ENCODE measurements at regions not wholly inside any gene's neighbourhood (a gene's known extent, or its start where the extent isn't known, plus 50 kb on each side); places are given as distances from the start of the nearest gene placed in this dataset.

GRCh38 chr11:90601261-90601660 is 378.4 kb upstream of the CHORDC1 start:
- Histone ChIP-seq H2BK15ac (ENCODE audit: low read depth, low read length) (no peak overlapping the region), H4K8ac (ENCODE audit: low read depth in 2 of 2, low read length in 2 of 2) (no peak overlapping the region), H2AK5ac (ENCODE audit: low read depth, low read length) (no peak overlapping the region), H2BK120ac (ENCODE audit: low read depth, low read length) (no peak overlapping the region), H3K9me1 (ENCODE audit: insufficient read depth, low read length) (no peaks in the 10 kb centered on the region), H4K20me1 (ENCODE audit: insufficient read depth, low read length) (no peaks in the 10 kb centered on the region), H3K79me1 (ENCODE audit: low read depth in 1 of 2, low read length in 2 of 2) (no peaks in the 10 kb centered on the region), H3K4me3 (ENCODE audit: insufficient read depth, low read depth, low read length) (no peak overlapping the region), H2AFZ (replicated peaks; ENCODE audit: low read length, poor library complexity) (no peak overlapping the region), H3K14ac (replicated peaks; ENCODE audit: low read depth, low read length) (no peak overlapping the region), H3K9me3 (ENCODE audit: control insufficient read depth, insufficient read depth, low read length) (no peaks in the 10 kb centered on the region), H4K5ac (ENCODE audit: low read depth, low read length) (no peak overlapping the region), H3K27me3 (ENCODE audit: control insufficient read depth, insufficient read depth, low read length) (no peaks in the 10 kb centered on the region), H2BK20ac (ENCODE audit: low read depth, low read length) (no peak overlapping the region), H3K4ac (ENCODE audit: low read depth, low read length) (no peak overlapping the region), H3K4me2 (ENCODE audit: low read depth, low read length) (no peak overlapping the region), H3K56ac (ENCODE audit: extremely low read depth, insufficient read depth, low read length) (no peak overlapping the region), H2AK9ac (replicated peaks; ENCODE audit: low read depth, low read length, poor library complexity) (no peak overlapping the region), H3K9ac (ENCODE audit: low read depth, low read length) (no peak overlapping the region), H2BK5ac (ENCODE audit: low read depth, low read length, poor library complexity, severe bottlenecking) (no peak overlapping the region), H3K4me1 (ENCODE audit: control insufficient read depth, insufficient read depth, low read length) (no peaks in the 10 kb centered on the region), H3K36me3 (ENCODE audit: control insufficient read depth, insufficient read depth, low read length) (no peaks in the 10 kb centered on the region), H3K27ac (ENCODE audit: insufficient read depth, low read length) (no peak overlapping the region), H3K18ac (ENCODE audit: low read depth, low read length) (no peak overlapping the region), H3K23ac (ENCODE audit: low read depth, low read length) (no peak overlapping the region), H4K91ac (ENCODE audit: insufficient read depth, low read depth, low read length) (no peak overlapping the region)
- in situ Hi-C loops (cut with MboI; ENCODE audit: low sequenced_read_pairs) (no loop called here), dilution Hi-C loops (cut with HindIII; ENCODE audit: low sequenced_read_pairs, unreplicated experiment) (no loop called here), intact Hi-C loops (cut with micrococcal nuclease) (no loop called here)
- ATAC-seq (ENCODE audit: low read depth) (no peak), DNase-seq (no peak)
- CTCF ChIA-PET: no interaction called here
- no TSS peak for BruUV-seq (replicated peaks)
- TF ChIP-seq MAFK (IDR thresholded peaks at IDR 0.05; ENCODE audit: low read depth, low read length): peak; percentile 19; the same call in 1 of the 2 replicates
- TF ChIP-seq FOS (IDR thresholded peaks at IDR 0.05; ENCODE audit: low read depth, low read length): no peak
- POLR2A ChIA-PET (ENCODE audit: unreplicated experiment): no interaction called here
- no CpG with 5 or more reads among the region's 1 CpG for WGBS, 2 experiments (ENCODE audit: extremely low coverage in 2 of 2, insufficient read length in 1 of 2)

Data from IMR-90 (cell line).